GM21390 (cell line): ENCODE measurements at regions not wholly inside any gene's neighbourhood (a gene's known extent, or its start where the extent isn't known, plus 50 kb on each side); places are given as distances from the start of the nearest gene placed in this dataset.

Source experiments
- ATAC-seq: cut with Tn5 transposase; IDR thresholded peaks from one replicate; pipeline ENCODE4 v1.9.1; 2021; ENCODE audit not compliant: unreplicated experiment

DNA sequence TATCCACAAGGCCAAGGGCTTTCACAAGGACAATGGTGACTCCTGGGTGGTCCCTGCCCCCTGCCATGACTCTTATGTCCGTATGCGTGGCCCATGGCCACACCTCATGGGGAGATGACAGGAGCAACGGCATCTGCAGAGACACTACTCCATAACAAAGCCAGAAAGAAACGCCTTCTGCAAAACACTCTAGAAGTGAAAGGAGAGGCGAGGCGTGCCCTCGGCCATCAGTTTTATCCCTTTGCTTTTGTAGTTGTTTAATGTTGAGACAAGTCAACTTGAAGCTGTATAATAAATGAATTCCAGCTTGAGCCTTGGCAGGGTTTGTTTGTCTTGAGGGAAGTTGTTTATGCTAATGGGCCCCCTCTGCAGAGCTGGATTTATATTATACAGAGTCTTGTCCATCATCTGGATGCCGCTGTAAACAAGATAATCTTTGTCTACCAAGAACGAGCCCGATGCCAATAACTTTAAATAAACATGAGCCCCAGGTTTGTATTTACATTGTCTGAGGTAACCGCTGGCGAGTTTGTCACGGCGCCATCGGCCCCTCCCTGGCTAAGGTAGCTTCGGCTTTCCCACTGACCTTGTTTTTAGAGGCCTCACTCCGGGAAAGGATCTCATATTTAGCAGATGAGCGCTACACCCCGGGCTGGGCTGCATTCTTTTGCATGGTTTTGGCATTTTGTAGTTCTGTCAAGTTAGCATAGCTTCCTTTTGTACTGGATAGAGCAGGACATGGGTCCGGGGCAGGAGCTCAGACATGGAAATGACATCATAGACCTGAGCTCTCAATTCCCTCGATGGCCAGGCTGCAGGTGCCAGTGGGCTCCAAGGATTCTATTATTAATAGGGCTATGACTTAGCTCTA, 165.3 kb downstream of the ERCC6L2 start:
- no peak for ATAC-seq

DNA sequence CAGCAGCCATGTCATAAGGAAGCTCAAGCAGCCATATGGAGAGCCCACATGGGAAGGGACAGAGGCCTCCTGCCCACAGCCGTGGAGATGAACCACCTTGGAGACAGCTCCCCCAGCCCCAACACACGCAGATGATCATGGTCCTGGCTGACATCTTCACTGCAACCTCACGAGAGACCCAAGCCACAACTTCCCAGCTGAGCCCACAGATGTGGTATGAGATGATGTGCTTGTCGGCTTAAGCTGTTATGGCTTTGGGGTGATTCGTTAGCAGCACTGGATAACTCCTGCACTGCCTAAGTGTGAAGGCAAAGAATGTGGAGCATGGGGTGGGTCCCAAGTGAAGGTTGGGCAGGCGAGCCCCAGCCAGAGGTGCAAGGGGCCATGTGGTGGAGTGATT, 163.4 kb downstream of the ERCC6L2 start:
- no peak for ATAC-seq

DNA sequence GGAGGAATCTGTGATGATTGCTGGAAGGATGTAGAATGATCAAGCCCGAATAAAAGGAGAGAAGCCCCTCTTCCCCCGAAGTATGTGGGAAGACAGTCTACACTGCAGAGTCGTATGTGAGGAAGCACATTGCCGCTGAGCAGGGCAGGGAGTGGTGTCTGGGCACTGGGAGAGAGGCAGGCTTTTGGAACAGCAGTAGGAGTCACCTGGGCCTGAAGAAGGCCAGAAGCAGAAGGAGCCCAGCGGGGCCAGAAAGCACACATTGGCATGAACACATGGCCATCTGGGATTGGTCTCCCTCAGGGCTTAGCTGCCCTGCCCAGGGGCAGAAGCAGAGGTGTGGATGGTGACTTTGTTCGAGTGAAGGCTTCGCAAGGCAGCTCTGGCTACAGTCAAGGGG, 162.8 kb downstream of the ERCC6L2 start:
- ATAC-seq = no peak

DNA sequence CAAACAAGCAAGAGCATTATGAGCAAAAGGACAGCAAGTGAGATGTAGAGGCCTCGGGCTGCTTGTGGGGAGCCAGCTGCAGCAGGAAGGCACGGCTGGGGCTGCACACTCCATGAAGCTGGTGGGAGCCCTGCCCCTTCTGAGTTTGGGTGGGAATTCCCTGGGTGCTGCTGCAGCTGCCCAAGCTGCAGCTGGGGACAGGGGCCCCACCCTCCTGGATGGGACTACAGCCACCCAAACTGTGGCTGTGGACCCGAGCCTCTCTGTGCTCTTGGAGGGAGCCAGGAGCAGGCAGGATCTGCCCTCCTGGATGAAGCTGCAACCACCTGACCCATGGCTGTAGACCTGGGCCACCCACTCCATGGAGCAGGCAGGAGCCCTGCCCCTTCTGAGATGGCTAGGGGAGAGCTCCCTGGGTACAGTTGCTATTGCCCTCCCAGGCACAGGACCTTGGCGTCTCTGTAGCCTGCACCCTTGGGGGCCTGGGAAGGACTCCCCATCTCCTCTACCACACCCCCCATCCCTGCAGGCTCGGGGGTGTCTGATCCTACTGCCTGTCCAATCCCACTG, 159.1 kb downstream of the ERCC6L2 start:
- no peak for ATAC-seq

DNA sequence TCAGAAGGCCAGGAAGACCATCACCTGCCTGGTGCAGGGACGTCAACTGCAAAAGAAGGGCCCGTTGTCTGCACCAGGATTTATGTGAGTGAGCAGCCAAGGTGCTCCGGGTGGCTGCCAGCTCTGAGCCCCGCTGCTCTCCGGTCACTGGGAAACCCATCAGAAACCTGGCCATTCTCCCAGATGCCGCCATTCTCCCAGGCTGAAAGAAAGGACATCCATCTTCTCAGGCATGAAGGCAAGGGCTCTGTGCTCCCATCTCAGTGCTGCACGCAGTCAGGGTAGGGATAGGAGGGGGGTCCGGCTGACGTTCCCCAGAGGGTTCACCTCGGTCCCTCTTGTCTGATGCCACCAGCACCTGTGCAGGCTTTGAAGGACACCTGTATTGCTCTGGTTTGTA, 158.4 kb downstream of the ERCC6L2 start:
- no peak for ATAC-seq

DNA sequence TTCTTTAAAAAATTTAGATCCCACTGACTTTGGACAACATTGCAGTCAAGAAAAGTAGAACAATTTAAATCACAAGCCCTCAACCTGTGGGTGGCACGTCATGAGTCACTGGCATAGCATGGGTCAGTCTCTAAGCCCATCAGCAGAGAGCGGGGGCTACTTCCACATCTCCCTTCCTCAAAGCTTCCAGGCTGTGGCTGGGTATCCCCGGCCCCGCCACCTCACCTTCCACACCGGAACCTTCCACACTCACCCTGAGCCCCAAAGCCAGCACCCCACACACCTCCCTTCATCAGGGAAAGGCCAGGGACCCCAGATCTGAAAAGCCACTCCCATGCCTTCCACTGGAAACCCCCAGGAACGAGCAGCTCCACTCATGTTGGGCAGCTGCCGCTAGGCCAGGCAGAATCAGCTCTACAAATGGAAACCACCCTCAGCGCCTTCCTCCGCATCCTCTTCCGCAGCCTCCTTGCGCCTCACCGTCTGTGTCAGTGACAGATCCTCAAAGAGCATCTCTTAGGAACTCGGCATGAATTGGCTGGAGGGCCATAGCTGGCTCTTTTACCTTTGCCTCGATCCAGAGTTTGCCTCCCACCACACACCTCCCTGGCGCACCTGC, 156.5 kb downstream of the ERCC6L2 start:
- ATAC-seq = no peak

DNA sequence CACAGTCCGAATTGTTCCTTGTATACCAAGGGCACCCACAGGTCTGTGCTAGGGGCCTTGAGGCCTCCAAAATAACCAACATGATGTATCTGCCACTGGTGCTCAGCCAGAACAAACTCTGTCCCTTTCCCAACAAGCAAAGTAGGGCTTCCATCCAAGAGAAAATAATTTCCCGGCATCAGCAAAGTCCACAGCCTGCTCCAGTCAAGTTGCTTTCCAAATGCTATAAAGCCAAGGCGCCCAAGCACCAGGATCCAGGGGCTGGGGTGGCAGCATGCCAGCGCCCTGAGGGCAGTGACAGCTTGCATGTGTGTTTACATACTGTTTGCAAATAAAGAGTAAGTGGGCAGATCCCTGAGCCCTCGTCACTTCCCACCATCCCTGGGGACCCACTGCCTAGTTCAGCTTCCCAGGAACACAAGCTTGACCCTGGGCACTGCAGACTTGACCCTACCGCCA, 155.9 kb downstream of the ERCC6L2 start:
- ATAC-seq = no peak

DNA sequence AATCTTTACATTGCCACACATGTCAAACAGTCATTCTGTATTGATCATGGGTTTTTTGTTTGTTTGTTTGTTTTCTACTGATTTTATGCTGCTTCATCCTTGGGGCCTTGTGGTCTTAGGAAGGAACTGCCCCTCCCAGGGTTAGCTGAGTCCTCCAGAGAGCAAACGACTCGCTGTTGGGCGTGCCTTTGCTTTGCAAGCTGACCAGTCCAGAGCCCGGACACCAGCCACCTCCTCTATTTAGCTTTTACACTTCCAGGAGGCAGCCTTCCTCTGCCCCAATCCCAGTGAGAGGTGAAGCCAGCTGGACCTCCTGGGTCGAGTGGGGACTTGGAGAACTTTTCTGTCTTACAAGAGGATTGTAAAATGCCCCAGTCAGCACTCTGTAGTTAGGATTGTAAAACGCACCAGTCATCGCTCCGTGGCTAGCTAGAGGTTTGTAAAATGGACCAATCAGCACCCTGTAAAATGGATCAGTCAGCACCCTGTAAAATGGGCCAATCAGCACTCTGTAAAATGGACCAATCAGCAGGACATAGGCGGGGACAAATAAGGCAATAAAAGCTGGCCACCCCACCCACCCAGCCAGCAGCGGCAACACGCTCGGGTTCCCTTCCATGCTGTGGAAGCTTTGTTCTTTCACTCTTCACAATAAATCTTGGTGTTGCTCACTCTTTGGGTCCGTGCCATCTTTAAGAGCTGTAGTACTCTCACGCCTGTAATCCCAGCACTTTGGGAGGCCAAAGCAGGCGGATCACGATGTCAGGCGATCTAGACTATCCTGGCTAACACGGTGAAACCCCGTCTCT, 154.4 kb downstream of the ERCC6L2 start:
- ATAC-seq = no peak

DNA sequence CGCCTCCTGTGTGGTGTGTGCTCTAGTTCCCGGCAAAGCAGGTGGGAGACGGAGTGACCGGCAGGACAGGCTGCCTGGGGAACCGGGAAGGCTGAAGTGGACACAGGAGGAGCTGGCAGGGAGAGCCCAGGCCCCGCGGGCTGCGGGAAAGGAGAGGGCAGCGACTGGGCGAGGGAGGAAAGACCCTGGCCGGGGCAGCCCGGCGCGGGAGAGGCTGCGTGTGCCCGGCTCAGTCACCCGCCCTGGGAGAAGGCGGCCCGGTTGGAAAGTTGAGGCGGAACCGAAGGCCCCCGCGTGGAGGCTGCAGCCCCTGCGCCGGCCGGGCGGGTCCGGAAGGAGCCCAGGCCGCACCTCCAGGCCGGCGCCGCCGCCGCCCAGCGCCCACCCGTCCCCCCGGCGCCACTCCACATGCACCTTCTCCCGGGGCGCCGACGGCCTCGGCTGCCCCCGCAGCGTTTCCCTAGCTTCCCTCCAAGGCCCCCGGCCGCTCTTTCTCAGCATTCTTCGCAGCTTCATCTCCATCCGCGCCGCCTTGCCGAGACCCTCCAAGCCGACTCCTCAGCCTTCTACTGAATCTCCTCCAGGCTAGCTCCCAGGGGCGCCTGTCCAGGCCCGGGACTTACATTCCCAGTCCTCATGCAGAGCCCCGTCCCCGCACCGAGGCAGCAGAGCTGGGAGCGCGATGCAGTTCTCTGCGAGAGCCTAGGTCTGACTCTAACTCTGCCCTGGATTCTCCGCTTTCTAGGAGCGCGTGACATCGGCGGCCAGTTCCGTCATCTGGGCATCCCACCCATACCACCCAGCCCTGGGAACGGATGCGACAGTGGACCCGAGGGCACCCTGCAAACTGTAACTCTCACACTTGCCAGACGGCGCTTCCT, 152.0 kb downstream of the ERCC6L2 start:
- no peak for ATAC-seq

DNA sequence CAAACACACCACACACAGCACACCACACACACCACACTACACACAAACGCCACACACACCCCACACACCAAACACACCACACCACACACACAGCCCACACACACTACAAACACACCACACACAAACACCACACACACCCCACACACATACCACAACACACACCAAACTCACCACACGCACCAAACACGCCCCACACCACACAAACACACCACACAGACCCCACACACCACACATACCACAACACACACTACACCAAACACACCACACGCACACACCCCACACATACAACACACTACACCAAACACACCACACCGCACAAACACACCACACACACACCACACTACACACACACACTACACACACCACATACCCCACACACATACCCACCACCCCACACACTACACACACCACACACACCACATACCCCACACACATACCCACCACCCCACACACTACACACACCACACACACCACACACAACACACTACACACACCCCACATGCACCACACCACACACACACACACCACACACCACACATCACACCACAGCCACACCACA, 151.2 kb downstream of the ERCC6L2 start:
- ATAC-seq = no peak

DNA sequence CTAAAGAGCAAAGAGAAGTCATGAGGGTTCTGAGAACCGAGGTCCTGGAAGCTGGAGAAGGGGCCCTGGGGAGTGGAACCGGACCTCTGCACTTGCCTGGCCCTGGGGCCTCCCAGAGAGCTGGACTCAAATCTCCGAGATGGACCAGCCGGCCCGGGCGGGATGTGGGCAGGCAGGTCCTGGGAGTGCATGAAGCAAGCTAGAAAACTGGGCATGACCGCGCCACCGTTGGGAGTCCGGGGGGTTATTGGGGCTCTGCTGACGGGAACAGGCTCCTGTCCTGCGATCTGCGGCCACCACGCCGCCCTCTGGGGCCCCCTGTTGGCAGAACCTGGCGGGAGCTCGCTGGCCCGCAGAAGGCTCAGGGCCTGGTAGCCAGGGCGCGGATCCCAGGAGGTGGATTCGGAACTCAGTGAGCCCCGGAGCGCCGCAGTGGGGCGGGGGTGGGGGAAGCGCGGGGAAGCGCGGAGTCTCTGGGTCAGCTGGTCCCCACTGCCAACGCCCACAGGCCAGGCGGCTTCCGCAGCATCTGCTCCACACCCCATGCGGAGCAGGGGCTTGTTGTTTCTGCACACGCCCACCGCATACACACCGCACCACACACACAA, 150.6 kb downstream of the ERCC6L2 start:
- ATAC-seq = no peak

DNA sequence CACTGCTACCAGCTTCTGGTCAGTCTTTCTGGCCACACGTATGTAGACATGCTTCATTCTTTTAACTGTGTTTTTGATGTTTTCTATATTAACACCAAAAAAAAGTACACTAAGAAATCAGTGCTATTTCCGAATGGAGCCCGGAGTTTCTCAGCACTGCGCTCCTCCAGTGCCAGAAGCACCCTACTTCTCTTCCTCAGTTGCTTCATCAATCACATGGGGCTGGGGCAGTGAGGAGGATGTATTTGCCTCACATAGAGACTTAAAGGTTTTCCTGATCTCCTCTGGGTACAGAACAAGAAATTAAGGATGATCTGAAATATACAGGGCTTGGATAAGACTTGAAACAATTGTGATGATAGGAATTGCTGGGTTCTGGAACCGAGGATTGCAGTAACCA, 148.0 kb downstream of the ERCC6L2 start:
- ATAC-seq = no peak

DNA sequence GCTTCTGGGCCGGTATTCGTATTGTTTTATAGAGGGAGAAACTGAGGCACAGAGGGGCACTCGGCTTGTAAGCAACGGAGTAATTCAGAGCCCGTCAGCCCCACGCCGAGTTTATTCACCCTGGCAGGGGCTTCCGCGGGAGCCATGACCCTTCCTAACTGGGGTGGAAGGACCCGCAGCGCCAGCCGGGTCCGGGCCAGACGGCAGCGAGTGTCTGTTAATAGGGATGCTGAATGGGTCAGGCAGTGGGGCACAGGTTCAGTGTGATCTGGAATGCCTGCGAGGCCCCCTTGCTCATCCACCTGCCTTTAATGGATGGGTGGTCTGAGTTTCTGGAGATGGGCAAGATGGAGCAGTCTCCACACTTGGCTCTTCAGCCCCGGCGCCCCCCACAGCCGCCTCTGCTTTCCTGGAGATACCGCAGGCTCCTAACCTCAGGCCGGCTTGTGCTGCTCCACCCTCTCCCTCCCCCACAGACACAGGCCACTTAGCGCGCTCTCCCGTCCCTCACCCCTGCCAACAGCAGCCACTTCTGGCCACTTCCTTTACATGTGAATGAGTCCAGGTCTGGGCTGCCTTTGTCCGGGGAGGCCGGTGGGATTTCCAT, 147.1 kb downstream of the ERCC6L2 start:
- ATAC-seq = no peak

DNA sequence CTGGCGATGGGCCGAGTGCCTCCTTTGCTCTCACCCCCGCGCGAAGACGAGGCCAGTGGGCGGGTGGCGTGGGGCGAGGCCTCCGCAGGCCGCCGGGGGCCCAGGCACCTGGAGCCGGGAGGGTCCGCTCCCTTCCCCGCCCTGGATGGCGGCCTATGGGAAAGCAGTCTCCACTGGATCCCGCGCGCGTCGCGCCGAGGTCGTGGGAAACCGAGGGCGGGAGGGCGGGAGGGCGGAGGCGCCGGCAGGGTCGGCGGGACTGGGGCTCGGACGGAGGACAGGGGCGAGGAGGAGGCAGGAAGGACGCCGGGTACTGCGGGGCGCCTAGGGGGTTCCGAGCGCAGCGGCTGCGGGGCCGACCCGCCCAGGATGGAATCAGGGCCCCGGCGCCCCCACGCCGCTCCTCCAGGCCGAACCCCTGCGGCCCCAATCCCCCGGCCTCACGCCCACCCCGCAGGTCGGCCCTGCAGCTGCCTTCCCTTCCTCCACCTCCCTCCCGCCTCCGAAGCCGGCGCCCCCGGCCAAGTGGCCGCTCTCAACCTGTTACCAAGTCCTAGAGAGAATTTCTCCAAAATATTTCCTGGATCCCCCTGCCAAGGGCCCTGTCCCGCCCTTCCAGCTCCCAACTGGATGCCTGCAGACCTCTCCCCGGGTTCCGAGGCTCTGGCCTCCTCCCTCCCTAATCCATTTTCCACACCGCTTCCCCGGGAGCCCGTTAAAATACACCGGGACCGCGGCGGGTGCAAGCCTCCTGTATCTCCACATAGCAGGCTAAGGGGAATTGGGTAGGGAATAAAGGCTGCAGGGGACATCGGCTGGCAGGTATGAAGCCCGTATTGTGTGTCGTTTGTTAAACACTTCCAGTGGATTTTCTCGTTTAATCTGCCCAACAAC, 146.3 kb downstream of the ERCC6L2 start:
- ATAC-seq = no peak

DNA sequence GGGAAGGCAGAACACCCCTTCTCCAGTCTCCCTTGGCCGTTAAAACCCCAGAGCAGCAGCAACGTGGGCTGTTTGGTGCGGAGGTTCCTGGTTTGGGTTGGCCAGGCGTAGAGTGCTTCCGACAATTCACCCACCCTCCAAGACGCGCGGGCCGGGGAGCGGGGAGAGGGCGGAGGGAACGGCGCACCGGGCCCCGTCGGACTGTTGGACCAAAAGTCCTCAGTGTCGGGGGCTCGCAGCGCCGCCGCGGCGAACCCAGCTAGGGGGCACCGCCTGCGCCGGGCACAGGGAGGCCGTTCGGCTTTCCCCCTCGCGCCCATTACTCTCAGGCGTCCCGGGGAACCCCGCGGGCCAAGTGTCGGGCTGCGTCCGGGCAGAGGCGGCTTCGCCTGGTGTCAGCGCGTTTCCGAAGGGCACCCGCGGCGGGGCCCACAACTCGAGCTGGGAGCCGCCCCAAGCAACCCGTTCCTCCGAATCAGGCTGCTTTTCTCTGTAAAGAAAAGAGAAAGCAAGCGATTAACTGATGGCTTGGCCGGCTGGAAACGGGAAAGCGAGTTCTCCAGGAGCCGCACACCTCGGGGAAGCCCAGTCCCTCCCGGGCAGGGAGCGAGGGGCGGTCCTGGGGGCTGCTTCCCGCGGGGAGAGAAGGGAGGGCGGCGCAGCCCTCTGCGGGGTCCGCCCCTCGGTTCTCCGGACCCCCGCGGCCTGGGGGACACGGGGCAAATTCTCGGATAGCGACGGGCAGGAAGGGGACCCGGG, 145.5 kb downstream of the ERCC6L2 start:
- no peak for ATAC-seq

DNA sequence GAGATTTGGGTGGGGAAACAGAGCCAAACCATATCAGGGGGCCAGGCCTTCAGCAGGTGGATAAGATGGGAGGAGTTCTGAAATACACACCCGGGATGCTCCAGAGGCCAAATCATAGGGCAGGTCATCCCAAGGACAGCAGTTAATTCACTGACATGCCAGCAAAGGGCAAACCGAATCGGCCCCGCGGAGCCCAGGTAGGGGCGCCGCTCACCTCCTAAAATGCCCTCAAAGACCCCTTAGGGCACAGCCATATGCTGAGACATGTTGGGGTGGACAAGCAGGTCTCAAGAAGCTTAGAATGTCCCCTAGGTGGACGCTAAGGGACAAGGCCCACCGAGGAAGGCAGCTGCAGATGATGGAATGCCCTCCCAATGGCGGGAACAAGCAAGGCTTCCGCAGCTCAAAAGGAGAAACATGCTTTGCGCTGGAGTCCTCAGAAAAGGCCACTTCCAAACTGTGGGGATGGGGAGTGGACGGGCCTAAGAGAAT, 144.9 kb downstream of the ERCC6L2 start:
- no peak for ATAC-seq
